Erythroblast (primary cell): ENCODE measurements at regions not wholly inside any gene's neighbourhood (a gene's known extent, or its start where the extent isn't known, plus 50 kb on each side); places are given as distances from the start of the nearest gene placed in this dataset.

ENCODE experiments used
- GATA1 ChIP-seq: IDR thresholded peaks from 2 replicates; pipeline ENCODE4 v1.6.1; 2011; ENCODE audit warnings: low read depth, mild to moderate bottlenecking, control low read depth, low read length, moderate library complexity
- POLR2A ChIP-seq: IDR thresholded peaks from 2 replicates; pipeline ENCODE4 v1.6.1; 2011; ENCODE audit warnings: mild to moderate bottlenecking, low read length

DNA sequence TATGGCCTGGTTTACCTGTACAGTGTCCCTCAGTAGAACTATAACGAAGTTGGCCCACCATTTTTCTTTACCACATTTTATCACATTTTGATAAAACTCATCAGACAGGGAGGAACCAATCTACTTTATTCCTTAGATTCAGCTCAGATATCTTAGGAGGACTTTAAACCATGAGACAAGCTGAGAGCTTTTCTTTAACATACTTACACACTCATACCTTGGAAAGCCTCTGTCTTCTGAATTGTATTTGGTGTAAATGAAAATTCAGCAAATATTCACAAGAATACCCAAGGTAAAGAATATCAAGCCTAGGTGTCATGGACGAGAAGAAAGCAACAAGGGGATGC, 313.2 kb downstream of the ENC1 start:
- no peak for TF ChIP-seq POLR2A
- no peak for TF ChIP-seq GATA1
